Naive thymus-derived CD4-positive, alpha-beta T cell (primary cell): ENCODE measurements at regions not wholly inside any gene's neighbourhood (a gene's known extent, or its start where the extent isn't known, plus 50 kb on each side); places are given as distances from the start of the nearest gene placed in this dataset.

ENCODE experiments used
- ATAC-seq: fragments of 150-1000 bp; cut with Tn5 transposase; 2 replicates; pipeline ENCODE4 v1.10.0; 2021; ENCODE audit warnings: mild to moderate bottlenecking, moderate library complexity
- CTCF ChIA-PET: fragments of 350-600 bp; sonication (Branson Sonifier 250); formaldehyde crosslinking; loops from one replicate; lab custom pipeline; 2021; ENCODE audit warnings: antibody characterized with exemption; lab: Charles Lee
- POLR2A ChIA-PET: fragments of 350-600 bp; sonication (Branson Sonifier 250); formaldehyde crosslinking; loops from one replicate; lab custom pipeline; 2021; ENCODE audit warnings: antibody characterized with exemption, inconsistent platforms; lab: Charles Lee
- DNase-seq, 9 donors: peaks; one replicate each; pipeline versions ENCODE4 v3.0.0 to v3.0.0-alpha.2; 2020 to 2022; ENCODE audit warnings: mixed read lengths in 1 of 9
- H3K27ac ChIP-seq: one replicate; pipeline ENCODE4 v1.7.0; 2013; ENCODE audit warnings: mild to moderate bottlenecking, low read depth, low read length, moderate library complexity
- H3K27me3 ChIP-seq, 2 donors: one replicate each; pipeline ENCODE4 v1.7.0; 2013; ENCODE audit warnings: low read length in 2 of 2, mild to moderate bottlenecking in 2 of 2, moderate library complexity in 2 of 2; ENCODE audit not compliant: control insufficient read depth in 2 of 2, insufficient read depth in 2 of 2
- H3K36me3 ChIP-seq, 3 experiments: 1 replicate in 2 of 3; 2 replicates in 1 of 3; pipeline ENCODE4 v1.7.0; 2013; ENCODE audit warnings: low read length in 3 of 3, mild to moderate bottlenecking in 3 of 3, moderate library complexity in 1 of 3; ENCODE audit not compliant: insufficient read depth in 3 of 3, control insufficient read depth in 2 of 3
- H3K4me1 ChIP-seq, 2 donors: one replicate each; pipeline ENCODE4 v1.7.0; 2013; ENCODE audit warnings: low read length in 2 of 2, mild to moderate bottlenecking in 2 of 2, moderate library complexity in 1 of 2; ENCODE audit not compliant: control insufficient read depth in 2 of 2, insufficient read depth in 2 of 2
- H3K4me3 ChIP-seq: 2 replicates; pipeline ENCODE4 v1.7.0; 2013; ENCODE audit warnings: mild to moderate bottlenecking, low read length
- H3K9me3 ChIP-seq, 3 experiments: 1 replicate in 2 of 3; 2 replicates in 1 of 3; pipeline ENCODE4 v1.7.0; 2013; ENCODE audit warnings: low read length in 3 of 3; ENCODE audit not compliant: control insufficient read depth in 2 of 3
- H3K27ac Mint-ChIP-seq, 9 donors: one replicate each; pipeline ENCODE4 v1.8.0; 2020 to 2022; ENCODE audit warnings: mixed read lengths in 9 of 9, mild to moderate bottlenecking in 8 of 9, moderate library complexity in 5 of 9, inconsistent platforms in 2 of 9
- H3K27me3 Mint-ChIP-seq, 5 donors: one replicate each; pipeline ENCODE4 v1.8.0; 2021 to 2022; ENCODE audit warnings: mixed read lengths in 5 of 5, mild to moderate bottlenecking in 1 of 5
- H3K36me3 Mint-ChIP-seq, 5 donors: one replicate each; pipeline ENCODE4 v1.8.0; 2020 to 2022; ENCODE audit warnings: mixed read lengths in 5 of 5, mild to moderate bottlenecking in 3 of 5, inconsistent platforms in 1 of 5
- H3K4me1 Mint-ChIP-seq, 7 donors: one replicate each; pipeline ENCODE4 v1.8.0; 2020 to 2022; ENCODE audit warnings: mixed read lengths in 7 of 7, mild to moderate bottlenecking in 3 of 7, inconsistent platforms in 1 of 7
- H3K4me3 Mint-ChIP-seq, 10 donors: one replicate each; pipeline ENCODE4 v1.8.0; 2020 to 2022; ENCODE audit warnings: mild to moderate bottlenecking in 10 of 10, mixed read lengths in 10 of 10, moderate library complexity in 6 of 10, inconsistent platforms in 2 of 10
- H3K9me3 Mint-ChIP-seq, 11 donors: one replicate each; pipeline ENCODE4 v1.8.0; 2020 to 2022; ENCODE audit warnings: mixed read lengths in 11 of 11, mild to moderate bottlenecking in 4 of 11, inconsistent platforms in 1 of 11, moderate library complexity in 1 of 11
- intact Hi-C, 2 donors: fragments of 100-400 bp; cut with micrococcal nuclease; formaldehyde crosslinking; loops; one replicate each; pipeline ENCODE4 v1.15.1; 2023

DNA sequence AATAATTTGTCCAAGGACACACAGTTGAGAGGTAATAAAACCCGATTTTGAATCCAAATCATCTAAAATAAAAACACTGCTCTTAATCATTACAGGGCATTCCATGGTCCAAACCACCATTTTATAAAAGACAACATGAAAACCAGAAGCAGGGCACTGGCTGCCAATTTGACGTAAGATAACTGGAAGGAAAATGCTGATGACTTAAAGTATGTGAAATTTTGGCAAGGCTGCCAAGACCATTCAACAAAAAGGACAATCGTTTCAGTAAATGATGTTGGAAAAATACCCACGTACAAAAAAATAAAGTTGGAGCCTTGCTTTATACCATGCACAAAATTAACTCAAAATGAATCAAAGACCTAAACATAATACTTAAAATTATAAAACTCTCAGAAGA is 344.4 kb downstream of the RAPGEF2 start:
- no peak overlapping the region for H3K4me3 ChIP-seq
- H3K27me3 ChIP-seq = no peaks in the 10 kb centered on the region
- Mint-ChIP-seq H3K27ac (peak overlapping the region in 1 of 9 donors; percentile 48), H3K36me3 (no peaks in the 10 kb centered on the region), H3K4me1 (peaks cover 0 to 2% (median 0%) of the 10 kb centered on the region in 7 donors), H3K9me3 (peaks cover 0 to 4% (median 0%) of the 10 kb centered on the region in 11 donors), H3K4me3 (no peak overlapping the region), H3K27me3 (peaks cover 8 to 19% (median 11%) of the 10 kb centered on the region in 5 donors)
- ATAC-seq = no peak
- no peak for DNase-seq
- intact Hi-C loops = loop anchor here (2.0 to 10.0 kb wide), 3 partner anchors 244 to 1452 kb away; no protein-coding TSS in a partner anchor
- no peak overlapping the region for H3K27ac ChIP-seq
- no peaks in the 10 kb centered on the region for H3K4me1 ChIP-seq
- ChIA-PET POLR2A (no interaction called here), CTCF (no interaction called here)
- no peaks in the 10 kb centered on the region for H3K36me3 ChIP-seq
- no peaks in the 10 kb centered on the region for H3K9me3 ChIP-seq

DNA sequence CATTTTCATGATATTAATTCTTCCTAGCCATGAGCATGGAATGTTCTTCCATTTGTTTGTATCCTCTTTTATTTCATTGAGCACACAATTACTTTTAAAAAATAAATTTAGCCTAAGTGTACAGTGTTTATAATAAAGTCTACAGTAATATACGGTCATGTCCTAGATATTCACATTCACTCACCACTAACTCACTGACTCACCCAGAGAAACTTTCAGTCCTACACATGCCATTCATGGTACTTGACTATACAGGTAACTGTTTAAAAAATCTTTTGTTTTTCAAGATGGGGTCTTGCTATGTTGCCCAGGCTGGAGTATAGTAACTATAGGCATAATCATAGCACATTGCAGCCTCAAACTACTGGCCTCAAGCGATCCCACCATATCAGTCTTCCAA is 348.1 kb downstream of the RAPGEF2 start:
- Histone ChIP-seq H3K27ac (no peak overlapping the region), H3K27me3 (no peaks in the 10 kb centered on the region), H3K4me3 (no peak overlapping the region), H3K9me3 (no peaks in the 10 kb centered on the region), H3K36me3 (no peaks in the 10 kb centered on the region), H3K4me1 (no peaks in the 10 kb centered on the region)
- no peak for DNase-seq
- H3K36me3 Mint-ChIP-seq = no peaks in the 10 kb centered on the region
- no peak for ATAC-seq
- POLR2A ChIA-PET = no interaction called here
- intact Hi-C loops = no loop called here
- H3K9me3 Mint-ChIP-seq = peaks cover 0 to 4% (median 0%) of the 10 kb centered on the region in 11 donors
- peaks cover 0 to 2% (median 0%) of the 10 kb centered on the region in 7 donors for H3K4me1 Mint-ChIP-seq
- CTCF ChIA-PET = no interaction called here
- H3K27me3 Mint-ChIP-seq = peaks cover 2 to 23% (median 6%) of the 10 kb centered on the region in 5 donors
- H3K4me3 Mint-ChIP-seq = no peak overlapping the region
- H3K27ac Mint-ChIP-seq = no peak overlapping the region

DNA sequence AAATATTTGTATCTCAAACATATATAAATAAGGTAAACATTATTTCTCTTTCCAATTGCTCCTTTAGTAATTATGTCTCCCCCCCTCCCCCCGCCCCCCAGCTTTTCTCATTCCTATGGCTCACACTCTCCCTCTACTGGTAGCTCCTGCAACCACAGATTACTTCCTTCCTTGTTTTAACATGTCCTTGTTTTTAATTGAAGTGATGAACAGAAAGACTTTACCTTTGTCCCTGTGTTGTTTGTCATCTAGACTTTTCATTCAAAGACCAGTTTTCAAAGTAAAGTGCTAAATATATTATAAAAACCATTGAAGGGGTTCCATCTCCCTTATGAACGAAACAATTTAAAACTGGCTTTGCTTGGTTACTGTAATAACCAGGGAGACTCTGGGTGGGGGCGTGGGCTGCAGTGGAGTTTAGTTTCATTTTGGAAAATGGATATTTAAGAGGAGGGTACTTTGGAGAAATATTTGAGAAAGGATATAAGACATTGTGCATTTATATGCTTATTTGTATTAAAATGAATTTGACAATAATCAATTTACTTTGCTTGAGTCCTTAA is 352.9 kb downstream of the RAPGEF2 start:
- ChIA-PET POLR2A (no interaction called here), CTCF (no interaction called here)
- H3K9me3 Mint-ChIP-seq = peaks cover 0 to 4% (median 0%) of the 10 kb centered on the region in 11 donors
- Histone ChIP-seq H3K4me3 (no peak overlapping the region), H3K4me1 (no peaks in the 10 kb centered on the region), H3K27ac (no peak overlapping the region), H3K27me3 (no peaks in the 10 kb centered on the region), H3K36me3 (no peaks in the 10 kb centered on the region), H3K9me3 (no peaks in the 10 kb centered on the region)
- ATAC-seq = peak; percentile 42
- H3K27me3 Mint-ChIP-seq = peaks cover 0 to 17% (median 2%) of the 10 kb centered on the region in 5 donors
- no peak for DNase-seq
- no peak overlapping the region for H3K4me3 Mint-ChIP-seq
- H3K4me1 Mint-ChIP-seq = no peaks in the 10 kb centered on the region
- H3K27ac Mint-ChIP-seq = no peak overlapping the region
- intact Hi-C loops = no loop called here
- H3K36me3 Mint-ChIP-seq = no peaks in the 10 kb centered on the region

DNA sequence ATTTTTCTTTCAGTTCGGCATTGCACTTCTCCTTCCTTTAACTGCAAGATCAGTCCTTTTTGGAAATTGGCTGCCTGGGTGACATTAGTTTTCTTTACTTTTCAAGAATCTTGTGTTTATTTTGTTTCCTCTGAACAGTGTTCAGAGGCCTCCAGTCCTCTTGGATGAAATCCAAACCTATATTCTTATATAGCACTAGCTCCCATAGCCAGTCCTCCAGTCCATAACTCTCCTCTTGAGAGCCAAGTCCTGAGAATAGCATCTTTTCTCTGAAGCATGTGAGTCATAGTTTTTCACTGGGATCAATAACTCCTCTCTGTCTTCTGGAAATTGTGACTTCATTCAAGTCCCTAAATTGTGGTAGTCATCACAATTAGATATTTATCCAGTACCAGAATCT is 357.5 kb downstream of the RAPGEF2 start:
- Mint-ChIP-seq H3K4me3 (no peak overlapping the region), H3K9me3 (peaks cover 3 to 24% (median 11%) of the 10 kb centered on the region in 11 donors), H3K27ac (no peak overlapping the region), H3K36me3 (peaks cover 0 to 10% (median 0%) of the 10 kb centered on the region in 5 donors), H3K27me3 (peaks cover 0 to 11% (median 4%) of the 10 kb centered on the region in 5 donors), H3K4me1 (no peaks in the 10 kb centered on the region)
- Histone ChIP-seq H3K27ac (no peak overlapping the region), H3K4me1 (no peaks in the 10 kb centered on the region), H3K4me3 (no peak overlapping the region), H3K27me3 (no peaks in the 10 kb centered on the region), H3K9me3 (peaks cover 0 to 4% (median 0%) of the 10 kb centered on the region in 3 experiments), H3K36me3 (no peaks in the 10 kb centered on the region)
- DNase-seq (no peak), ATAC-seq (no peak)
- ChIA-PET CTCF (no interaction called here), POLR2A (no interaction called here)
- intact Hi-C loops = no loop called here

DNA sequence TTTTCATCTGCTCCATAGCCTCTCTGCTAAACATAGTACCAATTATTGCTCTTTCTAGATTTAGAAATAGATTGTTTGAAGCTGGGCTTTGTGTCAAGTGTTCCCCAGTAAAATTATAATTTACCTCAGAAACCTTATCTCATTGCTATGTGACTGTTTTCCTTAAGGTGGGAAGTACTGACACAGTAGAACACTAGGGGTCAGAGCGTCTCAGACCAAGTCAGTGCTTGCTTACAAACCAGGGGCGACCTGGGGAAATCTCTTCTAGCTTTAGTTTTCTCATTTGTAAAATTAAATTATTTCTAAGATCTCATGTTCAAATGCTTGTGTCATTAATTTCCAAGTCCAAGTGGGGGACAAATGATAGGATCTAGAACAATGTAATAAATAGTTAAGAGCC is 360.4 kb downstream of the RAPGEF2 start:
- DNase-seq (no peak), ATAC-seq (no peak)
- ChIA-PET CTCF (no interaction called here), POLR2A (no interaction called here)
- H3K27me3 Mint-ChIP-seq = peaks cover 0 to 17% (median 14%) of the 10 kb centered on the region in 5 donors
- Histone ChIP-seq H3K27ac (no peak overlapping the region), H3K27me3 (no peaks in the 10 kb centered on the region), H3K4me1 (no peaks in the 10 kb centered on the region), H3K4me3 (no peak overlapping the region), H3K9me3 (peaks cover 0 to 4% (median 0%) of the 10 kb centered on the region in 3 experiments), H3K36me3 (no peaks in the 10 kb centered on the region)
- H3K36me3 Mint-ChIP-seq = peaks cover 0 to 10% (median 0%) of the 10 kb centered on the region in 5 donors
- H3K4me1 Mint-ChIP-seq = no peaks in the 10 kb centered on the region
- H3K9me3 Mint-ChIP-seq = peaks cover 3 to 30% (median 11%) of the 10 kb centered on the region in 11 donors
- H3K27ac Mint-ChIP-seq = no peak overlapping the region
- no peak overlapping the region for H3K4me3 Mint-ChIP-seq
- intact Hi-C loops = no loop called here

DNA sequence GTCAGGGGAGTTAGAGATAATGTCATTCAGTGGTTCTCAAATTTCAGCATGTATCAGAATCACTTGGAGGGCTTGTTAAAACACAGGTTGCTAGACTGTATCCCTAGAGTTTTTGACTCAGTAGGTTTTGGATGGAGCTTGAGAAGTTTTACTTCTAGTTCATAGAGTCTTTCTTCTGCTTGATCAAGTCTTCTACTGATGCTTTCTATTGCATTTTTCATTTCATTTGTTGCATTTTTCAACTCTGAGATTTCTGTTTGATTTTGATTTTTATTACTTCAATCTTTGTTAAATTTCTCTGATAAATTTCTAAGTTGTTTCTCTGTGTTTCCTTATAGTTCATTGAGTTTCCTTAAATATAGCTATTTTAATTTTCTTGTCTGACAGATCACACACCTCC is 361.4 kb downstream of the RAPGEF2 start:
- Histone ChIP-seq H3K27me3 (no peaks in the 10 kb centered on the region), H3K27ac (no peak overlapping the region), H3K4me1 (no peaks in the 10 kb centered on the region), H3K9me3 (peaks cover 0 to 4% (median 0%) of the 10 kb centered on the region in 3 experiments), H3K4me3 (no peak overlapping the region), H3K36me3 (no peaks in the 10 kb centered on the region)
- H3K4me3 Mint-ChIP-seq = no peak overlapping the region
- H3K27ac Mint-ChIP-seq = no peak overlapping the region
- H3K4me1 Mint-ChIP-seq = no peaks in the 10 kb centered on the region
- H3K9me3 Mint-ChIP-seq = peaks cover 3 to 30% (median 13%) of the 10 kb centered on the region in 11 donors
- intact Hi-C loops = no loop called here
- peaks cover 0 to 10% (median 0%) of the 10 kb centered on the region in 5 donors for H3K36me3 Mint-ChIP-seq
- no peak for DNase-seq
- peaks cover 0 to 18% (median 15%) of the 10 kb centered on the region in 5 donors for H3K27me3 Mint-ChIP-seq
- ChIA-PET CTCF (no interaction called here), POLR2A (no interaction called here)
- ATAC-seq = no peak

DNA sequence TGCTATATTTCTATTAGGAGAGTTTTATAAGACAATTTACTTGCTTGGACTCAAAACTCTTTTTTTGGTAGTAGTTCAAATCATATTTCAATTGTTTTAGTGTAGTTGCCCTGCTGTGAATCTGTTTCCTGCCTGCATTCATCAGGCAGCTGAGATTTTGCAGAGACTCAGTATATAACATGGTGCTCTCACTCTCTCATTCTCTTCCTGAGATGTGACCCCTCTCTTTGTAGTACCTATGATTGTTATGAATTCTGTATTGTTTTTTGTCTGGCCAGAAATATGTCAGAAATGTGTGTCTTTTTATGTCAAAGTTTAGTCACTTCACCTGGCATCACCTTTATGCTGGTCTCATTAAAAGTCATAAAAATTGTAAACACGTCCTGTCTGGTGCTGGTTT is 374.0 kb downstream of the RAPGEF2 start:
- peaks cover 0 to 3% (median 0%) of the 10 kb centered on the region in 11 donors for H3K9me3 Mint-ChIP-seq
- H3K36me3 Mint-ChIP-seq = no peaks in the 10 kb centered on the region
- Histone ChIP-seq H3K4me1 (no peaks in the 10 kb centered on the region), H3K4me3 (no peak overlapping the region), H3K27me3 (peaks cover 0 to 3% of the 10 kb centered on the region in 2 donors), H3K36me3 (no peaks in the 10 kb centered on the region), H3K9me3 (no peaks in the 10 kb centered on the region), H3K27ac (no peak overlapping the region)
- no peaks in the 10 kb centered on the region for H3K4me1 Mint-ChIP-seq
- CTCF ChIA-PET = no interaction called here
- peaks cover 0 to 16% (median 15%) of the 10 kb centered on the region in 5 donors for H3K27me3 Mint-ChIP-seq
- DNase-seq (no peak), ATAC-seq (no peak)
- POLR2A ChIA-PET = no interaction called here
- no peak overlapping the region for H3K27ac Mint-ChIP-seq
- intact Hi-C loops = no loop called here
- no peak overlapping the region for H3K4me3 Mint-ChIP-seq
